H9 (cell line): ENCODE measurements at regions not wholly inside any gene's neighbourhood (a gene's known extent, or its start where the extent isn't known, plus 50 kb on each side); places are given as distances from the start of the nearest gene placed in this dataset.

Experiments
- DNase-seq: peaks from one replicate; pipeline ENCODE4 v3.0.0-alpha.2; 2017
- H2AFZ ChIP-seq: one replicate; pipeline ENCODE4 v1.6.1; 2013; ENCODE audit warnings: mild to moderate bottlenecking, low read length, control low read depth, moderate library complexity
- H2AK5ac ChIP-seq: 2 replicates; pipeline ENCODE4 v1.6.1; 2013; ENCODE audit warnings: low read length, control low read depth, mixed read lengths; ENCODE audit not compliant: insufficient read length
- H2BK120ac ChIP-seq: one replicate; pipeline ENCODE4 v1.6.1; 2013; ENCODE audit warnings: low read depth, mild to moderate bottlenecking, low read length, control low read depth, inconsistent platforms; ENCODE audit not compliant: poor library complexity, severe bottlenecking
- H2BK12ac ChIP-seq: 2 replicates; pipeline ENCODE4 v1.6.1; 2013; ENCODE audit warnings: low read length, control low read depth, mixed read lengths, low read depth; ENCODE audit not compliant: insufficient read length
- H2BK15ac ChIP-seq: 2 replicates; pipeline ENCODE4 v1.6.1; 2013; ENCODE audit warnings: low read depth, low read length, control low read depth
- H2BK20ac ChIP-seq: one replicate; pipeline ENCODE4 v1.6.1; 2013; ENCODE audit warnings: low read depth, mild to moderate bottlenecking, low read length, control low read depth, inconsistent platforms; ENCODE audit not compliant: poor library complexity, severe bottlenecking
- H2BK5ac ChIP-seq: 2 replicates; pipeline ENCODE4 v1.6.1; 2013; ENCODE audit warnings: low read length, control low read depth, mixed read lengths; ENCODE audit not compliant: insufficient read length
- H3K14ac ChIP-seq: 2 replicates; pipeline ENCODE4 v1.6.1; 2013; ENCODE audit warnings: low read length, control low read depth; ENCODE audit not compliant: insufficient read depth
- H3K18ac ChIP-seq: 2 replicates; pipeline ENCODE4 v1.6.1; 2013; ENCODE audit warnings: low read depth, mild to moderate bottlenecking, mixed read lengths, low read length, control low read depth; ENCODE audit not compliant: insufficient read length
- H3K23ac ChIP-seq: 2 replicates; pipeline ENCODE4 v1.6.1; 2013; ENCODE audit warnings: low read length, control low read depth, mixed read lengths, low read depth; ENCODE audit not compliant: insufficient read length
- H3K23me2 ChIP-seq: 2 replicates; pipeline ENCODE4 v1.6.1; 2013; ENCODE audit warnings: low read depth, mild to moderate bottlenecking, mixed read lengths, low read length, control low read depth; ENCODE audit not compliant: insufficient read length, poor library complexity, severe bottlenecking
- H3K27ac ChIP-seq: 2 replicates; pipeline ENCODE4 v1.5.1; 2013; ENCODE audit warnings: low read length, control low read depth, mixed read lengths, low read depth; ENCODE audit not compliant: insufficient read length
- H3K27me3 ChIP-seq: 2 replicates; pipeline ENCODE4 v1.6.1; 2013; ENCODE audit warnings: low read length, control low read depth, inconsistent platforms; ENCODE audit not compliant: insufficient read depth
- H3K4ac ChIP-seq: 2 replicates; pipeline ENCODE4 v1.6.1; 2013; ENCODE audit warnings: low read depth, mild to moderate bottlenecking, control low read depth, inconsistent platforms, low read length, moderate library complexity
- H3K4me1 ChIP-seq: 2 replicates; pipeline ENCODE4 v1.6.1; 2013; ENCODE audit warnings: low read length, control low read depth, inconsistent platforms; ENCODE audit not compliant: insufficient read depth
- H3K4me2 ChIP-seq: 2 replicates; pipeline ENCODE4 v1.6.1; 2013; ENCODE audit warnings: low read length, control low read depth, mixed read lengths; ENCODE audit not compliant: insufficient read length, insufficient read depth
- H3K56ac ChIP-seq: 2 replicates; pipeline ENCODE4 v1.6.1; 2013; ENCODE audit warnings: low read depth, mild to moderate bottlenecking, mixed read lengths, low read length, control low read depth; ENCODE audit not compliant: insufficient read length
- H3K79me1 ChIP-seq: 2 replicates; pipeline ENCODE4 v1.6.1; 2013; ENCODE audit warnings: low read depth, mild to moderate bottlenecking, moderate library complexity, low read length, control low read depth, inconsistent platforms; ENCODE audit not compliant: insufficient read depth, poor library complexity, severe bottlenecking
- H3K79me2 ChIP-seq: 2 replicates; pipeline ENCODE4 v1.6.1; 2013; ENCODE audit warnings: low read length, control low read depth, inconsistent platforms; ENCODE audit not compliant: insufficient read depth
- H3K9ac ChIP-seq: 2 replicates; pipeline ENCODE4 v1.6.1; 2013; ENCODE audit warnings: low read length, control low read depth, mixed read lengths; ENCODE audit not compliant: insufficient read length; ENCODE audit errors: extremely low read depth
- H3K9me3 ChIP-seq: one replicate; pipeline ENCODE4 v1.6.1; 2013; ENCODE audit warnings: low read depth, low read length, inconsistent platforms; ENCODE audit not compliant: control insufficient read depth
- H3T11ph ChIP-seq: one replicate; pipeline ENCODE4 v1.6.1; 2013; ENCODE audit warnings: mild to moderate bottlenecking, low read length, control low read depth, inconsistent platforms
- H4K20me1 ChIP-seq: one replicate; pipeline ENCODE4 v1.6.1; 2013; ENCODE audit not compliant: control insufficient read depth, insufficient read length, insufficient read depth
- H4K5ac ChIP-seq: 2 replicates; pipeline ENCODE4 v1.6.1; 2013; ENCODE audit warnings: low read depth, mild to moderate bottlenecking, mixed read lengths, low read length, control low read depth; ENCODE audit not compliant: insufficient read length
- H4K8ac ChIP-seq: replicated peaks from 2 replicates; pipeline ENCODE4 v1.6.1; 2013; ENCODE audit warnings: low read length, control low read depth, mixed read lengths, low read depth; ENCODE audit not compliant: insufficient read length
- H4K91ac ChIP-seq: 2 replicates; pipeline ENCODE4 v1.6.1; 2013; ENCODE audit warnings: low read depth, mild to moderate bottlenecking, moderate library complexity, mixed read lengths, low read length, control low read depth; ENCODE audit not compliant: insufficient read length
- H3K27ac Mint-ChIP-seq, 3 experiments: 2 replicates in 2 of 3; 3 replicates in 1 of 3; pipeline ENCODE4 v1.8.0; 2020 to 2021; ENCODE audit warnings: mixed read lengths in 3 of 3, mild to moderate bottlenecking in 1 of 3, moderate library complexity in 1 of 3
- H3K27me3 Mint-ChIP-seq: 2 replicates; pipeline ENCODE4 v1.8.0; 2021; ENCODE audit warnings: low read depth, mild to moderate bottlenecking, moderate library complexity, mixed read lengths
- H3K36me3 Mint-ChIP-seq, 3 experiments: 2 replicates in 2 of 3; 3 replicates in 1 of 3; pipeline ENCODE4 v1.8.0; 2020 to 2021; ENCODE audit warnings: low read depth in 3 of 3, mixed read lengths in 3 of 3; ENCODE audit not compliant: insufficient read depth in 1 of 3
- H3K4me1 Mint-ChIP-seq, 2 experiments: 2 replicates each; pipeline ENCODE4 v1.8.0; 2020; ENCODE audit warnings: mixed read lengths in 2 of 2
- H3K4me3 Mint-ChIP-seq, 2 experiments: 2 replicates in 1 of 2; 3 replicates in 1 of 2; pipeline ENCODE4 v1.8.0; 2020 to 2021; ENCODE audit warnings: mild to moderate bottlenecking in 2 of 2, mixed read lengths in 2 of 2, moderate library complexity in 1 of 2
- H3K9me3 Mint-ChIP-seq, 2 experiments: 2 replicates in 1 of 2; 3 replicates in 1 of 2; pipeline ENCODE4 v1.8.0; 2020; ENCODE audit warnings: mild to moderate bottlenecking in 2 of 2, mixed read lengths in 2 of 2, moderate library complexity in 1 of 2
- WGBS: extraction: QIAGEN DNeasy Blood & Tissue Kit; methylation state at CpG from one replicate; pipeline ENCODE4 v1.1.7; 2013; ENCODE audit warnings: missing lambda C conversion rate, low lambda C conversion rate, mixed read lengths; ENCODE audit not compliant: insufficient read length; ENCODE audit errors: extremely low coverage; 5-methylcytosine and 5-hydroxymethylcytosine counted together
- TF ChIP-seq, protein P1 (sequence below): fragments of 200-600 bp; sonication (generic); conservative IDR thresholded peaks from 3 replicates; pipeline ENCODE4 v1.8.0; 2021; ENCODE audit warnings: antibody characterized with exemption, mild to moderate bottlenecking

DNA sequence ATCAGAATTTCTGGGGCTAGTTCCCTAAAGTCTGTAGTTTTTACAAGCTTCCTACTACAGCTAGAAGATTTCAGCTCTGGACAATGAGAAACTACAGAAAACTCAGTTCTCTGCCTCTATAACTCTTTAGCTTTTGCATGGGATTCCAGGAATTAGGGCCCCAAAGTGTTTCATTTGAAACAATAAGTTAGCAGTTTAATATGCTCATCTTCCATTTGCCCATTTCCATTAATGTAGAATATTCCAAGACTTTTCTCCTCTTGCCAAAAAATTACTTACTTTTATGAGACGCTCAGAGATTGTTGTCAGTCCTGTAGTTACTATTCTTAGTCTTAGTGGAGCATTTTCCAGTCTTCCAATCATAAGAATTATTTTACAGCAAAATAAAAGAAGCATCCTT is 719.9 kb downstream of the ADGRL2 start:
- H3K23me2 ChIP-seq, result no peaks in the 10 kb centered on the region
- no peak overlapping the region for H2BK5ac ChIP-seq
- no peaks in the 10 kb centered on the region for H3K79me2 ChIP-seq
- H3K36me3 Mint-ChIP-seq, result no peaks in the 10 kb centered on the region
- no peak overlapping the region for H3K9ac ChIP-seq
- H3K4me1 ChIP-seq, result no peaks in the 10 kb centered on the region
- no peak overlapping the region for H2BK15ac ChIP-seq
- no peak overlapping the region for H2BK12ac ChIP-seq
- H2BK120ac ChIP-seq, result no peak overlapping the region
- H2AFZ ChIP-seq, result no peak overlapping the region
- no peak overlapping the region for H3K56ac ChIP-seq
- H3K4me2 ChIP-seq, result no peak overlapping the region
- H4K5ac ChIP-seq, result no peak overlapping the region
- H2AK5ac ChIP-seq, result no peak overlapping the region
- H3K79me1 ChIP-seq, result no peaks in the 10 kb centered on the region
- H3K14ac ChIP-seq, result no peak overlapping the region
- H2BK20ac ChIP-seq, result no peak overlapping the region
- H3K9me3 ChIP-seq, result no peaks in the 10 kb centered on the region
- no peaks in the 10 kb centered on the region for H3K27me3 ChIP-seq
- H3K18ac ChIP-seq, result no peak overlapping the region
- no peak overlapping the region for H3K4me3 Mint-ChIP-seq
- H3K27ac Mint-ChIP-seq, result no peak overlapping the region
- H3K4ac ChIP-seq, result no peak overlapping the region
- H4K8ac ChIP-seq, result no peak overlapping the region
- WGBS, result no CpG with 5 or more reads among the region's 1 CpG
- H3K9me3 Mint-ChIP-seq, result no peaks in the 10 kb centered on the region
- no peaks in the 10 kb centered on the region for H3K27me3 Mint-ChIP-seq
- H4K20me1 ChIP-seq, result no peaks in the 10 kb centered on the region
- no peak overlapping the region for H3K23ac ChIP-seq
- no peak overlapping the region for H3K27ac ChIP-seq
- H4K91ac ChIP-seq, result no peak overlapping the region
- TF ChIP-seq, protein P1, sequence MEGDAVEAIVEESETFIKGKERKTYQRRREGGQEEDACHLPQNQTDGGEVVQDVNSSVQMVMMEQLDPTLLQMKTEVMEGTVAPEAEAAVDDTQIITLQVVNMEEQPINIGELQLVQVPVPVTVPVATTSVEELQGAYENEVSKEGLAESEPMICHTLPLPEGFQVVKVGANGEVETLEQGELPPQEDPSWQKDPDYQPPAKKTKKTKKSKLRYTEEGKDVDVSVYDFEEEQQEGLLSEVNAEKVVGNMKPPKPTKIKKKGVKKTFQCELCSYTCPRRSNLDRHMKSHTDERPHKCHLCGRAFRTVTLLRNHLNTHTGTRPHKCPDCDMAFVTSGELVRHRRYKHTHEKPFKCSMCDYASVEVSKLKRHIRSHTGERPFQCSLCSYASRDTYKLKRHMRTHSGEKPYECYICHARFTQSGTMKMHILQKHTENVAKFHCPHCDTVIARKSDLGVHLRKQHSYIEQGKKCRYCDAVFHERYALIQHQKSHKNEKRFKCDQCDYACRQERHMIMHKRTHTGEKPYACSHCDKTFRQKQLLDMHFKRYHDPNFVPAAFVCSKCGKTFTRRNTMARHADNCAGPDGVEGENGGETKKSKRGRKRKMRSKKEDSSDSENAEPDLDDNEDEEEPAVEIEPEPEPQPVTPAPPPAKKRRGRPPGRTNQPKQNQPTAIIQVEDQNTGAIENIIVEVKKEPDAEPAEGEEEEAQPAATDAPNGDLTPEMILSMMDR, result no peak
- H3K4me1 Mint-ChIP-seq, result peaks cover 0 to 7% of the 10 kb centered on the region in 2 experiments; a peak in 1 of 4 replicates
- DNase-seq, result no peak
- H3T11ph ChIP-seq, result no peak overlapping the region
